Esophagus squamous epithelium (tissue), 4 donors: ENCODE measurements at regions not wholly inside any gene's neighbourhood (a gene's known extent, or its start where the extent isn't known, plus 50 kb on each side); places are given as distances from the start of the nearest gene placed in this dataset.

Experiments
- CTCF ChIP-seq, 6 experiments: fragments of 450-650 bp in 4 of 6; fragments of 200-600 bp in 2 of 6; sonication (generic) in 2 of 6; IDR thresholded peaks; one replicate each; pipeline ENCODE4 v1.5.1; 2016 to 2019; ENCODE audit warnings: antibody characterized with exemption in 6 of 6, mild to moderate bottlenecking in 4 of 6, moderate library complexity in 4 of 6
- POLR2A ChIP-seq, 4 donors: fragments of 450-650 bp; IDR thresholded peaks; one replicate each; pipeline ENCODE4 v1.6.1; 2017; ENCODE audit warnings: antibody characterized with exemption in 4 of 4, mild to moderate bottlenecking in 4 of 4, moderate library complexity in 3 of 4

GRCh38 chr7:96563409-96563808 lies 146.2 kb downstream of the SEM1 start:
- TF ChIP-seq CTCF (IDR thresholded peaks at IDR 0.05) (no peak), POLR2A (IDR thresholded peaks at IDR 0.05) (no peak)
